Anterior cingulate cortex (tissue), 58 donors: ENCODE measurements at regions not wholly inside any gene's neighbourhood (a gene's known extent, or its start where the extent isn't known, plus 50 kb on each side); places are given as distances from the start of the nearest gene placed in this dataset.

Experiments
- DNase-seq, 58 donors: peaks; one replicate each; lab custom pipeline; 2025; lab: John Stamatoyannopoulos, UW

DNA sequence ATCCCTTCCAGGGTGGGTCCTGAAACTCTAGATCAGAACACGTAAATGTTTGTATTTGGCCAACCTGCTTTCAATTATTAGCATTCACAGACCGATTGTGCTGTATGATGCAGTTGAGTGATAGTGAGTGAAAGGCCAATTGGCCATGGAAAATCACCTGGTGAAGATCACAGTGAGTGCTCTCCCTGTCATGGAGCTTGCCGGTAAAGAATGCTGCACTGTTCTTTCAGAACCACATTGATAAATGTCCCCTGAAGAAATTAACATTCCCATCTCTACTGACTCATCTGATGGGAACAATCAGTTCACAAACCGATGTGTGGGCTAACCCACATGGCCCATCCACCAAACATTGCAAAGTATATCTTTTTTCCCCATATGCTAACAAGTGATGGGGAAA is 324.8 kb upstream of the TBL1XR1 start:
- no peak for DNase-seq

DNA sequence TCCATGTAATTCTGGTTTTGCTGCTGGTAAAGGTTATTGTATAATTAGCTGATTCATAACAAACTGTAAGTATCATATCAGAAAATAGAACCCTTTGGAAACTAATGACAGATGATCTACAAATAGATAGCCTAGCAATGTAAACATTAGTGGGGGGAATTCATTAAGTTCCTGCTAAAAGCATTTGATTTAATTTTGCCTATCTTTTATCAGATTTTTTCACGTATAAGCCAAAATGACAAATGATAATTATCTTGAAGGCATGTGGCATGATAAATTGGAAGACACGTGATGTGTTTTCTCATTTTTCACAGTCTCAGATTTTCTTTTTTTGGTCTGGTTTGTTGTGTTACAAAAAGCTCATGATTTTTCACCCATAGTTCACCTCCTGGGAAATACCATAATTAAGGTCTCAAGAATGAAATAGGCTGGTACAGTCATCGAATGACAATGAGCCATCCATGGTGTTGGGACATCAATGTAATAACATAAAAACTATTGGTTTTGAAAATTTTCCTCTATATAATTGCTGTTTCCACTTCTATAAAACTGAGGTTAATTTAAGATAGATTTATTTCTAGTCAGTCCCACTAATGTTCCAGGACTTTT is 325.9 kb upstream of the TBL1XR1 start:
- DNase-seq = no peak

DNA sequence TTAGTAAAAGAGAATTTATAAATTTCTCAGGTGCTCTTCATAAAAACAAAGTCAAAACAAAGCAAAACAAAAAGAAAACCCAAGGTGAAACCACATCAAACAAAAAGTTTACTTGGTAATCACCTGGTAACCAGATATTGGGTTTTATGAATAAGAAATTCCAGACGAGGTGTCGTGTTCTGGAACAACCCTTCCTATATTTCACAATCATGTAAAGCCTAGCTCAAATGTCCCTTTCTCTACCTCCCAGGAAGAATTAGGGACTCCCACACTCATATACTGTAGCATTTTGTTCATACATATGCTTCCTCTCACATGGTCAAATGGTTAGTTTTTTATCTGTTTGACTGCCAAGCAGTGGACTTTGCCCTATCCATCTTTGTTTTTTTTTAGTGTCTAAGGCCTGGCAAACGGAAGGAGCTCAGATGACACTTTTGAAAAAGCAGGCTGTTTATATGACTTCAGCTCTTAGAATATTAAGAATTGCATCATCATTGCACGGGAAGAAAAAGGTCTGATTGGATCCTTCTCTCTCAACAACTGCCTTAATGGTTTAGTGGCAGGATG is 326.7 kb upstream of the TBL1XR1 start:
- DNase-seq = no peak

DNA sequence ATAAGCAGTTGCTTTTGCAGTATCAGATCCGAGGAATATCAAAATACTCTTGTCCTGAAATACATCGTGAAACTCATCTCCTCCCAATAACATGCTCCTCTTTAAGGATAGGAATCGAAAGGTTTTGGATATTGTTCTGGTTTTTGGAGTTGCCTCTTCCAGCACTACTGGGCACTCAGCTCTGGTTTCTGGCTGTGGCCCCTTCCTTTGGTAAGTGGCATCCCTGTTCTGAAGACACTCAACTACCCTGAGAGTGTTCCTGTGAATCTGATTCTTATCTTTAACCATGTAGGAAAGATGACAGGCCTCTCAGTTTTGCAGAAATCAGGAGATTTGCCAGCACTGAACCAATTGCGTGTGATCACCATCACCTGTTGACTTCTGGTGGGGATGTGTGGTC is 327.5 kb upstream of the TBL1XR1 start:
- DNase-seq = no peak

DNA sequence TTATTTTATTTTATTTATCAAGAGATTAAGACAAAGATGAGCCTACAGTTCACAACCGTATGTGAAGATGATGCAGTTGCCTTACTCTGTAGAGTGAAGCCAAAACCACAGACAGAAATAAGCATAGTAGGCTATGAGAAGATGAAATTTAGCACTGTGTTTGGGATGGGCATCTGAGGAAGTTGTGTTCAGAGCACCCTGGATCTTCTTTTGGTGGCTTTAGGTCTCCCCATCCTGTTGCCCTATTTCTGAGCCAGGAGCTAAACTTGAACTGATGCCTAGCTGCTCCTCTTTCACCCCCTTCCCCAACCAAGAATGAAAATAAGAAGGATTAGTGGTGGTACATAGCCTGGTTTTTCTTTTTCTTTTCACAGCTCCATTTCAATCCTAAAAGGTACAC is 328.1 kb upstream of the TBL1XR1 start:
- DNase-seq = no peak

DNA sequence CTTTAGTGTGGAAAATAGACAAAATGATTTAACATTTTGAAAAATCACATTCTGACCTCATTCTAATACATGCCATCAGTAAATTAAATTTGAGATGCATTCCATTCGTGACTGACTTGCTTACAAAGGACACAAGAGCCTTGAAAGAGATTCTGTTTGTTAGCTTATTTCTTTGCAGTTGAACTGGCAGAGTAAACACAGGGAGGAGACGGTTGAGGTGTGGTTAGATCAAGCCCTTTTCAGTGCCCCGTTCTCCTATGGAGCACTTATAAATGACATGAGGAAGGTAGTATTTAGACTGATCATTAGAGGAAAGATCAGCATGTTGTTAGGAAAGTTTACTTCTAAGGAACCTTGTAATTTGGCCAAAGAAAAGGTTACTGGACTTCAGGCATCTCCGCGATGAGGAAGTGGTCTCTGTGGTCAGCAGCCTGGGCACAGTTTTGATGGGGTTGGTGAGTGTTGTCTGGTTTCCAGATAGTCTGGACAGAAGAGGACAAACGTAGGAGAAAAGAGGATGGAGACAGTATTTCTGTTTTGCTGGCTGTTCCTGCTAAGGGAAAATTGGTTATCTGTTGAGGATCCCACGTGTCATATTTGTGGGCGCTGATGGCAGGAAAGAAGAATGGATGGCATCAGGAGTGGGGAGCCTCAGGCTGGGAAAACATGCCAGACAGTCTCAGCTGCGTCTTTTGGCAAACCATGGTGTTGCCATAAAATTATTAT is 328.9 kb upstream of the TBL1XR1 start:
- DNase-seq = peak in 12 of 58 donors; percentile 2 to 28 (median 14)

DNA sequence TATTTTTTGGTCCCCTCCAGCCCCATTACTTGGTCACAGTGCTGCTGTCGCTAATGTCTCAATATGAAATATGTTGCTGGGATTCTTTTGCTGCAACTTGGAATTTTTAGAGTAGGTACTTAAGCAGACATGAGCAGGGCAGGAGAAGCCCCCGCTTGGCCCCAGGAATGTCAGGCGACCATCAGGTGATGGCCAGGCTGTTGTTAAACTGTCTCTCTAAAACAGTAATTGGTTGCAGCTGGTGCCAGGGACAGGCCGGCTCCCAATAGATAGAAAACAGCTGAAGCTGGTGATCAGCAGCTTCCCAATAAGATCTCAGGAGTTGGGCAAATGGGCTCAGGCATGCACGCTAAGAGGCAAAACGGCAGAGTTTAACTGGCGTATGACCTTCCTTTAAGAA is 329.9 kb upstream of the TBL1XR1 start:
- DNase-seq = no peak

DNA sequence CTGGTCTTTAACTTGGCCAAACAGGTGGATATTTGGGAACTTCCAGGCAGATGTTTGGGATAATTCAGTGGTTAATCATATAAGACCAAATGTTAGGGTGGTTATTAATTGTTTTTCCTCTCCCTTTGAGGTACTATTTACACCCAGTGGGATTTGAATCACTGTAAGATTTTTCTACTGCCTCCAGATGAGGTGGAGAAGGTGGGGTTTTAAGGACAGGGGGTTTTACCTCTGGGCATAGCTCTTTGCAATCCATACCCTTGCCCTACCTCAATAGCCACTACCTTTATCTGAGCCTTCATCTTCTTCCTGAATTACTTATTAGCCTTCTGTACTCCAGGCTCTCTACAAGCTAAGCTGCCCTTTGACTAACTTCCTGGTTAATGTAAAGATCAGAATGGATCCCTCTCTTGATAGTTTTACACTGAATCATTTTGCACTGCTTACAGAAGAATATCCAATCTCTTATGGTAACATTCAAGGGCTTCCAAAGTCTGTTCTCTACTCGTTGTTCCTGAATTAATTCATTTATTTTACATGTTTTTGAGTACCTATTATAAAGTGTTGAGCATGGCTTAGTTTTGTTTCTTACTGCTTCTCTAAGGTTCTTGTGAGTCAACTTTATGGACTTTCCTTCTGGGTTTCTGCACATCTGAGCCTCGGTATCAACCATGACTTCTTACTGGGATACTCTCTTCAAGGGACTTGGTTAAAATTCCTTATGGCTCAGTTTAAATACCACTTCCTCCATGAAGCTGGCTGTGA is 331.2 kb upstream of the TBL1XR1 start:
- DNase-seq = no peak

DNA sequence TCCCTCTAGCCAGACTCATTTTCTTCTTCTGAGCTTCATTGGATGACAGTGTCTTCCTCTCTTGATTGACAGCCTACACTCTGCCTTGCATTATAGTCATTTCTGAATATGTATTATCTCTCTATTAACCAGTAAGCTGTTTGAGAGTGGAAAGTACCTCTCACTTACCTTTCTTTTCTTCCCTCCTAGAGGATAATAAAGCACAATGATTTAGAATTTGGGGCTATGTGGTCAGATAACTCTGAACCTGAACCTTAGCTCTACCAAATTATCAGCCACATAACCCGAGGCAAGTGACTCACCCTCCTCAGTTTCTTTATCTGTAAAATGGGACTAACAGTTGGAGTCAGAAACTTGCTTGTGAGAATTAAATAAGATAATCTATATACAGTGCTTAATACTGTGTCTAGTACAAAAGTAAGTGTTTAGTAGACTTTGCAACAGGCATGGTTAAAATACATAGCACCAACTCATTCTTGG is 331.8 kb upstream of the TBL1XR1 start:
- DNase-seq = no peak

DNA sequence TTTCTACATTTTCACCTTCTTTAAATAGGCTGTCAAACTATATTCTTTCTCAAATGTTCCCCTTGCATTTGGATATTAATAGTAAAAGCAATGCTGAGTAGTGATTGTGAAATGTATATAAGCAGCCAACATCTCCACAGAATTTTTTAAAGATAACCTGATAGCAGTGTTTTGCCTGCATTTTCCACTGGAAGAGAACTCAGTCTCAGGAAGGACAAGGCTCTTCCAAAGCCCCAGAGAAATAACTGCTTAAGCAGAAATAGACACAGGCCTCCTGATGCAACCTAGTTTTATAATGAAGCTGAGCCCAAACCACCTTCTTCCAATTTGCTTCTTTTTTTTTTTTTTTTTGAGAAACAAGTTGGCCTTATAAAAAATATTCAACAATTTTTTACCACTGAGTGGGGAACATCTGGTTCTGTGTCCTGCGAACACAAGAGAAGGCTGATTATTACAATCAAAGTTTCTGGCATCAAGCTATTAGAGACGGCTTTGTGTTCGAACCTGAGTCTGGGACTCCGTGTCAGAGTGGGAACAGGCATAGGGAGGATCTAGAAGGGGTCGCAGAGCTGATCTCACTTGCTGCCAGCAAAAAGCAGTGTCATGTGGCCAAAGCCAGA is 332.5 kb upstream of the TBL1XR1 start:
- no peak for DNase-seq

DNA sequence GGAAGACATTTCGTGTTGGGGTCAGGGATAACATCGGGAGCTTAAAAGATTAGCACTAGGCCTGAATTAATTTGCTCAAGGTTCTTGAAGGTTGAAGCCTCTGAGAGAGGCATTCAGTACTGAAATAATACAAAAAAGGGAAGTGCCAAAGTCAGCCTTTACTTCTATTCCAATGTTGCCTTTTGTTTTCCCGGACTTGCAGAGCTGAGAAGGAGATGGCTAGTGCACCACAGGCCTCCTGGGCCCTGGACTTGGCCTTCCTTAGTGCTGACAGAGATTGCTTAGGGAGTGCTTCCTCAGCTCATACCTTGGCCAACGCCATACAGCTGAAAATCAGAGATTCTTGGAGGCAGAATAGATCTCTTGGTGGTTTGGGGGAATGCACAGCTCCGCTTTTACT is 333.6 kb upstream of the TBL1XR1 start:
- no peak for DNase-seq

DNA sequence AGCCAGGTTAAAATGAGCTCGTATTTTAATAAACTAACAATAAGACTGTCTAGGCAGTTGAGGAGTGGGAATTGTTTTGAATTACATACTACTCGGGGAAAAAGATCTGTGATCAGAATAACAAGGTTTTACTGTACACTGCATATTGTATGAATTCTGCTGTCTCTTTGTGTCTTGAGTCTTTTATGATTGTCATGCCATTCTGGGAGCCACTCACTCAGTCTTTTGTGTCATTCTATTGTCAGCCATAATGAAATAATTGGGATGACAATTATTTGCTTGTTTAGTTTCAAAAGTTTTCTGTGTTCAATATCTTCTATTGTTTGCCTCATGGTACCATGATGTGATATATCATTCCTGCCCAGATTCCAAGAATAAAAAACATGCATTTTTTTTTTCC is 339.6 kb upstream of the TBL1XR1 start:
- peak in 1 of 58 donors; percentile 19 for DNase-seq

DNA sequence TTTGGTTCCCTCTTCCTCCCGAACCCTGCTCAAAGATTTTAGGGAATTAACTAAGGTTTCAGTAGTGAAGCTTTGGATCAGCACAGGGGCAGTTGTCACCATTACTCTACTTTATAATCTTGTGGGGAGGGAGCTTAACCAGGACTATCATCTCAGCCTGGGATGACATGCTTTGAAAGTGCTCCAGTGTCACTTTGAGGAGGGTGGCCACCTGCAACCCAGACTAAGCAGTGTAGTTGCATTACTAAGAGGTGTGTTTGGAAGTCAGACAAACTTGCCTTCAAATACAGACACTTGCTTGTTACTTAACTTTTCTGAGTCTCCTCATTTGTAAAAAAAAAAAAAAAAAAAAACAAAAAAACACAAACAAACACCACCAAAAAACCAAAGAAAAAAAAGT is 340.3 kb upstream of the TBL1XR1 start:
- no peak for DNase-seq

DNA sequence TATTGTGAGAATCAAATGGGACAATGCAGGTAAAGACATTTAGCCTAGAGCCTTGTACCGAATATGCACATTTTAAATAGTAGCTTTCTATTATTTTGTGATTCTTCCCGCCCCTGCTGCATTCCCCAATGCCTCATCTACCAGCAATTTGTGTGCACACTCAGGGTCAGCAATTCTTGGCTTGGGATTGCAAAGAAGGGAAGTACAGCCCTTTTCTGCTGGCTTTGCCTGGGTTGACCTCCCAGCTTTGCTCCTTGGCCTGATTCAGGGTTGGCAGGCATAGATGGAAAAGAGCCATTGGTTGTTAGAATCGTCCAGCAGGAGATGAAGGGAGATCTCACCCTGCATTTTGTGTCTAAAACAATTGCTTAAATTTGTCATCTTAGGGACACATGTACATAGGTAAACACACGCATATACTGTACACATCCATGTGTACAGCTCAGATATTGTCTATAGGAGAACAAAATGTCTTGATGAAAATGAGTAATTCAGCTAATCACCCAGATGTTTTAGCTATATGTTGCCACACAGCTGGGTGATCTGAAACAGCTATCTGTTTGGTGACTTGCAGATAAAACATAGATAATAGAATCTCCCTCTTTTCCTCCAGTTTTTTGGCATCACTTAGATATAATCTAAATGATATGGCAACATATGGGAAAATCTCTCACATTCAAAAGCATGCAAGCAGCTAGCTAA is 340.9 kb upstream of the TBL1XR1 start:
- DNase-seq = peak in 20 of 58 donors; percentile 7 to 43 (median 24)

DNA sequence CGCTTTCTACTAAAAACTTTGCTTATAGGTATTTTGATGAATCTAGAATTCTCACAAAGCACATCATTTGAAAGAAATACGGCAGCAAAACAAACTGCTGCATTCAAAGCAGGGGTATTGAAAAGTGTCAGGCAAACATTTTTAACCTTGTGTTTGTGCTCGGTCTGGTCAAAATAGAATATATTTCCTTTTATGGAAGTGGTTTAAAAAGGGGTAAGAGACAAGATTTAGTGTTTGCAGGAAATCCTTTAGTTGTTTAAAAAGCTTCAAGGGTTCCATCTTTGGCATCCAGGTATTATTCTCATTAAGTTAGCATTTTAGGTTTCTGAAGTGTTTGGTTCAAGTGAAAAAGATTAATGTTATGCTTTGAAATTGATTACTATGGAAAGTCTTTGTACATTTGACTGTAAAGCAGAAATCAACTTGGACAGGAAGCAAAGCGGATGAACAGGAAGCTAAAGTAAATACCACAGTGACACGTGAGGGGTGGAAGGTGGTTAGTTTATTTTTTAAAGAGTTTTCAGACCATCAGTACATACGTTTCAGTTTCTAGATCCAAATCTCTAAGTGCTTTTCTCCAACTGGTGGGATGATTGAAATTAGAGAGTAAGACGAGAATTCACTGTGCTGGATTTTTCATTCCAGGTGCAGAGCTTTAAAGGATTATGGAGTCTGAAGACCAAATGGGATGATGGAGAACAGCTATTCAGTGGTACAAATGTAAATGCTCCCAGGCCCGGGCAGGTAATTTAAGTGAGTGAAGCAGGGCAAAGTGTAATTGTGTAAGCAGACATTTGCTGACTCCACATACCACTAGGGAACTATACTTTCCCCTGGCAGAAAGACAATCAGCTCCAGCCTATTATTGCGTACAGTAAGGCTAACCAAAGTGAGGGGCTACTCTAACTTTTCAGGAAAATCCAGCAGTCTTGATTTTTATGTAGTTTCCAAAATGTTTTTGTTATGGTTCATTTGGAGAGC is 341.8 kb upstream of the TBL1XR1 start:
- no peak for DNase-seq

DNA sequence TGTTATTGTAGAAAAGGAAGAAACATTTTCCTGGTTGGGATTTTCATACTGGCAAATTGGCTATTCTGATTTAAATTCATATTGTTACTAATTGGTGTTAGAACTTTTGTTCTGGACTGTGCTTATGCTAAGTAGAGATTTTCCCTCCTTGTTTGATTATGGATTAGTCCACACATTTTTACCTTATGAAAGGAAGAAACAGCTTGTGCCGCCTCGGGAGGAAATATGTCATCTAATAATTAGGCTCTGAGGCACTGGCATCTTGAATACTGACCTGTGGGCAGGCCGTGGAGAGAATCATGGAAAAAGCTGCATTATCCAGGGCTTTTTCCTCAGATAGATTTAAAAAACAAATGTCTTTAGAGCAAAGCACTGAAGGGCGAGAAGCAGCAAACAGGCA is 344.3 kb upstream of the TBL1XR1 start:
- no peak for DNase-seq

DNA sequence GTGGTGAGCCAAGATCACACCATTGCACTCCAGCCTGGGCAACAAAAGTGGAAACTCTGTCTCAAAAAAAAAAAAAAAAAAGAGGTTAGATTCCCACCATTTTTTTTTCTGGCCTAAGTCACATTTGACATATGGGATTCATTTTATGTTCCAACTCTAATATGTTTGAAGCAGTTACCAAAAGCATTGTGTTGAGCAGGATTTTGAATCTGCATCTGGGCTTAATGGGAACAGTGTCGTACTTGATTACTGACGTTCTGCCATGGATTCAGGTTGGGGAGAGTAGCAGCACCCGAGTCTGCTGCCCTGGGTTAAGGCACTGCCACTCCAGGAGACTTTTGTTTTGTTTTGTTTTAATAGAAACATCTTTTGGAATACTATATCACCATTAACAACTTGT is 348.7 kb upstream of the TBL1XR1 start:
- no peak for DNase-seq

DNA sequence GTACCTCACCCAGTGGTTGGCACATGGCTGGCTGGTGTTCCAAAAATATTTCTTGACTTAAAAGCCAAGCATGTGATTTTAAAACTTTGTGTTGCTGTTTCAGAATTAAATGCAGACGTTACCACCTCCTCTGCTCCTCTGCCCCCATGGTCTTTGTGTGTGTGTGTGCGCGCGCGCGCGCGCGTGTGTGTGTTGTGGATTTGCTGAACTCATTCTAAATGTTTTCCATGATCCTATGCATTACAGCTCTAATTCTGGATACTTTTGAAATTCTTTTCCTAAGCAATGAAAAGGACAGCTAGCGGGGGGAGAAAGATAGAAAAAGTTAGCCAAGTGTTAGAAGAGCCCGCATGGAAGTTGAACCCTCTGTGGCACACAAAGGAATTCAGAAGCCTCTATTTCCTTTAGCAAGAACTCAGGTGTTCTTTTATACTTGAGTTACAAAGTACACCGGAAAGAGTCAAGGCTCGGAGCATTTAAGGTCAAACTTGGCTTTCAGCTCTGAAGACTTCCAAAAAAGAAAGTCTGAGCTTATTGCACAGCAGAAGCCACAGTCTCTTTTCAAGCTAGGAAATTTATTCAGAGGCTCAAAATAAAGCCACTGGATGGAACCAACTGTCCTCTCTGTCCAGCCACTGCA is 350.5 kb upstream of the TBL1XR1 start:
- DNase-seq = no peak
